CD14-positive monocyte (primary cell): ENCODE measurements at regions not wholly inside any gene's neighbourhood (a gene's known extent, or its start where the extent isn't known, plus 50 kb on each side); places are given as distances from the start of the nearest gene placed in this dataset.

Experiments used
- DNase-seq, 3 donors: peaks; one replicate each; pipeline ENCODE4 v3.0.0-alpha.2; 2011 to 2022
- H2AFZ ChIP-seq: 2 replicates; pipeline ENCODE4 v1.6.0; 2012; ENCODE audit warnings: mild to moderate bottlenecking, low read depth, low read length, inconsistent platforms; ENCODE audit not compliant: insufficient read depth, poor library complexity, severe bottlenecking
- H3K27ac ChIP-seq, 2 donors: 1 replicate in 1 of 2; 2 replicates in 1 of 2; pipeline ENCODE4 v1.5.1; 2012 to 2013; ENCODE audit warnings: low read length in 2 of 2, control low read depth in 1 of 2, inconsistent platforms in 1 of 2, low read depth in 1 of 2, mild to moderate bottlenecking in 1 of 2
- H3K27me3 ChIP-seq, 2 donors: one replicate each; pipeline versions ENCODE4 v1.6.0 to v1.6.1; 2011 to 2013; ENCODE audit warnings: low read length in 2 of 2; ENCODE audit not compliant: control insufficient read depth in 2 of 2, insufficient read depth in 2 of 2
- H3K36me3 ChIP-seq, 2 donors: replicated peaks in 1 of 2; 1 replicate in 1 of 2; 2 replicates in 1 of 2; pipeline versions ENCODE4 v1.5.1 to v1.6.1; 2012 to 2013; ENCODE audit warnings: low read length in 2 of 2, control low read depth in 1 of 2, inconsistent platforms in 1 of 2, mild to moderate bottlenecking in 1 of 2; ENCODE audit not compliant: insufficient read depth in 2 of 2, control insufficient read depth in 1 of 2
- H3K4me1 ChIP-seq, 2 donors: 1 replicate in 1 of 2; 2 replicates in 1 of 2; pipeline versions ENCODE4 v1.5.1 to v1.6.1; 2012 to 2013; ENCODE audit warnings: low read length in 2 of 2, control low read depth in 1 of 2, inconsistent platforms in 1 of 2, mild to moderate bottlenecking in 1 of 2, moderate library complexity in 1 of 2; ENCODE audit not compliant: insufficient read depth in 2 of 2, control insufficient read depth in 1 of 2
- H3K4me2 ChIP-seq: replicated peaks from 2 replicates; pipeline ENCODE3; 2012; ENCODE audit warnings: low read length, moderate library complexity, mild to moderate bottlenecking; ENCODE audit not compliant: poor library complexity, severe bottlenecking; ENCODE audit errors: extremely low read depth
- H3K4me3 ChIP-seq, 3 experiments: fragments of 200-600 bp in 1 of 3; sonication (generic) in 1 of 3; replicated peaks in 1 of 3; 1 replicate in 2 of 3; 2 replicates in 1 of 3; pipeline ENCODE4 v1.5.1; 2011 to 2013; ENCODE audit warnings: low read length in 3 of 3, mild to moderate bottlenecking in 3 of 3, control low read depth in 2 of 3, low read depth in 2 of 3, inconsistent platforms in 1 of 3, moderate library complexity in 1 of 3
- H3K79me2 ChIP-seq: 2 replicates; pipeline ENCODE4 v1.6.0; 2012; ENCODE audit warnings: mild to moderate bottlenecking, control low read depth, inconsistent platforms, low read length, moderate library complexity; ENCODE audit not compliant: insufficient read depth
- H3K9ac ChIP-seq: 2 replicates; pipeline ENCODE4 v1.6.0; 2017; ENCODE audit warnings: low read length, mild to moderate bottlenecking; ENCODE audit not compliant: insufficient read depth, poor library complexity, severe bottlenecking
- H3K9me3 ChIP-seq, 2 donors: replicated peaks in 1 of 2; 1 replicate in 1 of 2; 2 replicates in 1 of 2; pipeline versions ENCODE4 v1.5.1 to v1.6.1; 2012 to 2013; ENCODE audit warnings: low read length in 2 of 2, control low read depth in 1 of 2; ENCODE audit not compliant: control insufficient read depth in 1 of 2, insufficient read depth in 1 of 2
- H4K20me1 ChIP-seq: 2 replicates; pipeline ENCODE4 v1.6.0; 2012; ENCODE audit warnings: mild to moderate bottlenecking, low read length, control low read depth, moderate library complexity; ENCODE audit not compliant: insufficient read depth
- H3K27ac Mint-ChIP-seq, 7 donors: one replicate each; pipeline ENCODE4 v1.8.0; 2020; ENCODE audit warnings: mild to moderate bottlenecking in 7 of 7, mixed read lengths in 7 of 7, moderate library complexity in 6 of 7, inconsistent platforms in 2 of 7
- H3K27me3 Mint-ChIP-seq, 3 donors: one replicate each; pipeline ENCODE4 v1.8.0; 2021 to 2022; ENCODE audit warnings: low read depth in 3 of 3, mild to moderate bottlenecking in 3 of 3, mixed read lengths in 3 of 3, moderate library complexity in 3 of 3, inconsistent platforms in 1 of 3
- H3K36me3 Mint-ChIP-seq, 2 donors: one replicate each; pipeline ENCODE4 v1.8.0; 2020; ENCODE audit warnings: mixed read lengths in 2 of 2, inconsistent platforms in 1 of 2, mild to moderate bottlenecking in 1 of 2
- H3K4me1 Mint-ChIP-seq: one replicate; pipeline ENCODE4 v1.8.0; 2020; ENCODE audit warnings: mild to moderate bottlenecking, mixed read lengths
- H3K4me3 Mint-ChIP-seq, 2 donors: one replicate each; pipeline ENCODE4 v1.8.0; 2020; ENCODE audit warnings: mild to moderate bottlenecking in 2 of 2, mixed read lengths in 2 of 2, moderate library complexity in 1 of 2
- H3K9me3 Mint-ChIP-seq, 7 donors: one replicate each; pipeline ENCODE4 v1.8.0; 2020 to 2022; ENCODE audit warnings: mixed read lengths in 7 of 7, mild to moderate bottlenecking in 6 of 7, moderate library complexity in 6 of 7, inconsistent platforms in 2 of 7
- WGBS: methylation state at CpG from one replicate; pipeline ENCODE4 v1.1.5; 2013; ENCODE audit warnings: missing lambda C conversion rate; ENCODE audit not compliant: insufficient coverage; 5-methylcytosine and 5-hydroxymethylcytosine counted together
- intact Hi-C, 2 donors: fragments of 100-400 bp; cut with micrococcal nuclease; formaldehyde crosslinking; loops; one replicate each; pipeline versions ENCODE4 v1.15.0 to v1.15.1; 2023
- TF ChIP-seq, protein P1 (sequence below): fragments of 200-600 bp; IDR thresholded peaks from one replicate; pipeline ENCODE4 v1.8.0; 2022; ENCODE audit warnings: antibody characterized with exemption, mild to moderate bottlenecking

DNA sequence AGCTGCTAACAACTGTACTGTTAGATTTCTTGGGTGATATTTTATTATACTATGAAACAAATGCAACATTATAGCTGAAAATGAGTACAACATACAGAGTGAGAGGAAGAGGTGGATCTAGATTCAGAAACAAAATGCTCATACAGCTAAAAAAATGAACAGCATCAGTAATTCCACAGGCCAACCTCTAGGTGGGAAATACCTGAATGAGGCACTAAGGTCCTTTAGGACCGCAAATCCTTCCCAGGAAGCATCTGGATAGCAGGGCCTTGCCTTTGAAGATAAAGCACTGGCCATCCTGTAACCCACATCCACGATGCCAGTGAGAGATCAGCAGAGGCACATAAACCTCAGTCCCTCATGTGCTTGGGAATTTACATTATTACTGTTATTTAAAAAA lies 310.8 kb downstream of the YTHDC2 start:
- Histone ChIP-seq H3K27me3 (no peaks in the 10 kb centered on the region), H3K4me2 (no peak overlapping the region), H4K20me1 (no peaks in the 10 kb centered on the region), H3K4me3 (no peak overlapping the region), H3K9me3 (no peaks in the 10 kb centered on the region), H3K9ac (no peak overlapping the region), H2AFZ (no peak overlapping the region), H3K4me1 (no peaks in the 10 kb centered on the region), H3K27ac (no peak overlapping the region), H3K36me3 (no peaks in the 10 kb centered on the region), H3K79me2 (no peaks in the 10 kb centered on the region)
- TF ChIP-seq, protein P1, sequence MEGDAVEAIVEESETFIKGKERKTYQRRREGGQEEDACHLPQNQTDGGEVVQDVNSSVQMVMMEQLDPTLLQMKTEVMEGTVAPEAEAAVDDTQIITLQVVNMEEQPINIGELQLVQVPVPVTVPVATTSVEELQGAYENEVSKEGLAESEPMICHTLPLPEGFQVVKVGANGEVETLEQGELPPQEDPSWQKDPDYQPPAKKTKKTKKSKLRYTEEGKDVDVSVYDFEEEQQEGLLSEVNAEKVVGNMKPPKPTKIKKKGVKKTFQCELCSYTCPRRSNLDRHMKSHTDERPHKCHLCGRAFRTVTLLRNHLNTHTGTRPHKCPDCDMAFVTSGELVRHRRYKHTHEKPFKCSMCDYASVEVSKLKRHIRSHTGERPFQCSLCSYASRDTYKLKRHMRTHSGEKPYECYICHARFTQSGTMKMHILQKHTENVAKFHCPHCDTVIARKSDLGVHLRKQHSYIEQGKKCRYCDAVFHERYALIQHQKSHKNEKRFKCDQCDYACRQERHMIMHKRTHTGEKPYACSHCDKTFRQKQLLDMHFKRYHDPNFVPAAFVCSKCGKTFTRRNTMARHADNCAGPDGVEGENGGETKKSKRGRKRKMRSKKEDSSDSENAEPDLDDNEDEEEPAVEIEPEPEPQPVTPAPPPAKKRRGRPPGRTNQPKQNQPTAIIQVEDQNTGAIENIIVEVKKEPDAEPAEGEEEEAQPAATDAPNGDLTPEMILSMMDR: no peak
- Mint-ChIP-seq H3K9me3 (peaks cover 0 to 4% (median 2%) of the 10 kb centered on the region in 7 donors), H3K27me3 (peaks cover 0 to 2% (median 0%) of the 10 kb centered on the region in 3 donors), H3K4me1 (no peaks in the 10 kb centered on the region), H3K27ac (no peak overlapping the region), H3K4me3 (no peak overlapping the region), H3K36me3 (no peaks in the 10 kb centered on the region)
- DNase-seq: no peak
- WGBS: 100% methylated on average over 1 of the region's 2 CpGs
- intact Hi-C loops: no loop called here

DNA sequence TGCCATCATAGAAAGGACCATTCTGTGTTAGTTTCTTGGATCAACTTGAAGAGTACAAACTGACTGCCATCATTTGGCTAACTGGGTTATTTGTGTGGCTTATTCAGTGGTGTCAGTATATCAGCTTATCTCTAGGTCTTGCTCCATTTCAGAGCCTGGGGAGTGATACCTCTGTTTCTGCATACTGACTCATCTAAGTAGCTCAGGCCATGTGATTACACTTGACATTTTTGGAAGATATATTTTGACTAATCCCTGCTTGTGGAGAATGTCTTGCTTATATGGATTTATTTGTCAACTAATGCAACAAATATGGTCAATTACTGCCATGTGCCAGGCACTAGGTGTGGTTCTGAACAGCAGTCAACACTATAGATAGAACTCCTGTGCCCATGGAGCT lies 311.7 kb downstream of the YTHDC2 start:
- H3K9me3 ChIP-seq: no peaks in the 10 kb centered on the region
- no peak overlapping the region for H2AFZ ChIP-seq
- H3K36me3 ChIP-seq: no peaks in the 10 kb centered on the region
- Mint-ChIP-seq H3K27ac (no peak overlapping the region), H3K4me1 (no peaks in the 10 kb centered on the region), H3K36me3 (no peaks in the 10 kb centered on the region), H3K9me3 (peaks cover 0 to 4% (median 2%) of the 10 kb centered on the region in 7 donors), H3K27me3 (peaks cover 0 to 2% (median 0%) of the 10 kb centered on the region in 3 donors), H3K4me3 (no peak overlapping the region)
- no peak overlapping the region for H3K9ac ChIP-seq
- no peaks in the 10 kb centered on the region for H3K79me2 ChIP-seq
- no peaks in the 10 kb centered on the region for H4K20me1 ChIP-seq
- H3K27ac ChIP-seq: no peak overlapping the region
- TF ChIP-seq, protein P1: no peak
- no peak overlapping the region for H3K4me3 ChIP-seq
- DNase-seq: no peak
- no peaks in the 10 kb centered on the region for H3K27me3 ChIP-seq
- intact Hi-C loops: no loop called here
- no peaks in the 10 kb centered on the region for H3K4me1 ChIP-seq
- no peak overlapping the region for H3K4me2 ChIP-seq
